ENCODE measurements at regions not wholly inside any gene's neighbourhood (a gene's known extent, or its start where the extent isn't known, plus 50 kb on each side); places are given as distances from the start of the nearest gene placed in this dataset.
"Not testable (repeated sequence)": the region's sequence is repeated elsewhere in the genome, so short reads cannot be mapped to it uniquely, and the experiment has no call there.

DNA sequence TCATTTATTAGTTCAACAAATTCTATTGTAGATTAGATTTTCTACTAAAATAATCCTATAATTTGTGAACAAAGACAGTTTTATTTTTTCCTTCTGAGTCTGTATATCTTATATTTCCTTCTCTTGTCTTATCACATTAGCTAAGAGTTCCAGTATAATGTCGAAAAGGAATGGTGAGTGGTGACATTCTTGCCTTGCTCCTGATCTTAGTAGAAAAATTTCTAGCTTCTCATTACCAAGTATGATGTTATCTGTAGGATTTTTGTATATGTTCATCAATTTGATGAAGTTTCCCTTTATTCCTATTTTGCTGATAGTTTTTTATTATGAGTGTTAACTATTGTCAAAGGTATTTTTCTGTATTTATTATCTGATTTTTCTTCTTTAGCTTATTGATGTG is 756.6 kb upstream of the BCHE start:
- no peaks in the 10 kb centered on the region for H3K36me3 ChIP-seq
- no peaks in the 10 kb centered on the region for H3K9me3 ChIP-seq
- H3K4me1 ChIP-seq, result no peaks in the 10 kb centered on the region
- H3K27ac ChIP-seq, result no peak overlapping the region
- no peak overlapping the region for H3K4me3 ChIP-seq
- intact Hi-C loops (cut with DNase I), result no loop called here
- no peaks in the 10 kb centered on the region for H3K27me3 ChIP-seq
- DNase-seq (ENCODE audit: extremely low spot score in 2 of 2), result no peak
- TF ChIP-seq POLR2A (IDR thresholded peaks at IDR 0.05), result no peak
- TF ChIP-seq, protein P1, sequence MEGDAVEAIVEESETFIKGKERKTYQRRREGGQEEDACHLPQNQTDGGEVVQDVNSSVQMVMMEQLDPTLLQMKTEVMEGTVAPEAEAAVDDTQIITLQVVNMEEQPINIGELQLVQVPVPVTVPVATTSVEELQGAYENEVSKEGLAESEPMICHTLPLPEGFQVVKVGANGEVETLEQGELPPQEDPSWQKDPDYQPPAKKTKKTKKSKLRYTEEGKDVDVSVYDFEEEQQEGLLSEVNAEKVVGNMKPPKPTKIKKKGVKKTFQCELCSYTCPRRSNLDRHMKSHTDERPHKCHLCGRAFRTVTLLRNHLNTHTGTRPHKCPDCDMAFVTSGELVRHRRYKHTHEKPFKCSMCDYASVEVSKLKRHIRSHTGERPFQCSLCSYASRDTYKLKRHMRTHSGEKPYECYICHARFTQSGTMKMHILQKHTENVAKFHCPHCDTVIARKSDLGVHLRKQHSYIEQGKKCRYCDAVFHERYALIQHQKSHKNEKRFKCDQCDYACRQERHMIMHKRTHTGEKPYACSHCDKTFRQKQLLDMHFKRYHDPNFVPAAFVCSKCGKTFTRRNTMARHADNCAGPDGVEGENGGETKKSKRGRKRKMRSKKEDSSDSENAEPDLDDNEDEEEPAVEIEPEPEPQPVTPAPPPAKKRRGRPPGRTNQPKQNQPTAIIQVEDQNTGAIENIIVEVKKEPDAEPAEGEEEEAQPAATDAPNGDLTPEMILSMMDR (IDR thresholded peaks at IDR 0.05), result no peak
- TF ChIP-seq POLR2AphosphoS5 (IDR thresholded peaks at IDR 0.05; ENCODE audit: insufficient read depth in 1 of 2, low read depth in 1 of 2), result no peak

DNA sequence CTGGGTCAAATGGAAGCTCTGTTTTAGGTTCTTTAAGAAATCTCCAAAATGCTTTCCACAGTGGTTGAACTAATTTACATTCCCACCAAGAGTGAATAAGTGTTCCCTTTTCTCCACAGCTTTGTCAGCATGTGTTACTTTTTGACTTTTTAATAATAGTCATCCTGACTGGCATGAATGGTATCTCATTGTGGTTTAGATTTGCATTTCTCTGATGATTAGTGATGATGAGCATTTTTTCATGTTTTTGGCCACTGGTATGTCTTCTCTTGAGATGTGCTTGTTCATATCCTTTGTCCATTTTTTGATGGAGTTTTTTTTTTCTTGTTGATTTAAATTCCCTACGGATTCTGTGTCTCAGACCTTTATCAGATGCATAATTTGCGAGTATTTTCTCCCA is 745.0 kb upstream of the BCHE start:
- no peaks in the 10 kb centered on the region for H3K9me3 ChIP-seq
- no peak overlapping the region for H3K4me3 ChIP-seq
- H3K27me3 ChIP-seq, result no peaks in the 10 kb centered on the region
- TF ChIP-seq POLR2AphosphoS5 (IDR thresholded peaks at IDR 0.05; ENCODE audit: insufficient read depth in 1 of 2, low read depth in 1 of 2) (no peak), POLR2A (IDR thresholded peaks at IDR 0.05) (no peak)
- TF ChIP-seq, protein P1 (IDR thresholded peaks at IDR 0.05), result no peak
- H3K27ac ChIP-seq, result no peak overlapping the region
- H3K4me1 ChIP-seq, result no peaks in the 10 kb centered on the region
- no peak for DNase-seq (ENCODE audit: extremely low spot score in 2 of 2)
- intact Hi-C loops (cut with DNase I), result no loop called here
- H3K36me3 ChIP-seq, result no peaks in the 10 kb centered on the region

DNA sequence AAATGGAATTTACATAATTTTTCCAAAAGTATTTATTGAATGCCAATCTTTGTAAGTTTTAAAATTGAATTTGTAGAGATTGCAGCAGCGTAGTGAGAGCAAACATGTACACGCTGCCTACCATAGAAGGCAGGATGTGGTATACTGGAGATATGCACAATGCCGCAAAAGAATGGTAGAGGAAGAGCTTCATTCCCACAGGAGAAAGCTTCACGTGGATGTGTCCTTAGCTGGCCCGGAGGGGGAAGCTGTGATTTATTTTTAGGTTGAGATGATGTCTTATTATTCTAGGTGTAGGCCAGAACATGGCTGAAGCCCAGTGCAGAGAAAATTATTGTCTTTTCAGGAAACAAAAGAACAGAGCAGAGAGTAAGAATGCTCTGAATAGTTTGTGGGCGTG is 743.3 kb upstream of the BCHE start:
- H3K9me3 ChIP-seq, result no peaks in the 10 kb centered on the region
- TF ChIP-seq POLR2A (IDR thresholded peaks at IDR 0.05), result no peak
- TF ChIP-seq POLR2AphosphoS5 (IDR thresholded peaks at IDR 0.05; ENCODE audit: insufficient read depth in 1 of 2, low read depth in 1 of 2), result no peak
- TF ChIP-seq, protein P1 (IDR thresholded peaks at IDR 0.05), result no peak
- no peak overlapping the region for H3K27ac ChIP-seq
- no peaks in the 10 kb centered on the region for H3K27me3 ChIP-seq
- no peak overlapping the region for H3K4me3 ChIP-seq
- no peaks in the 10 kb centered on the region for H3K4me1 ChIP-seq
- DNase-seq (ENCODE audit: extremely low spot score in 2 of 2), result no peak
- intact Hi-C loops (cut with DNase I), result no loop called here
- no peaks in the 10 kb centered on the region for H3K36me3 ChIP-seq

DNA sequence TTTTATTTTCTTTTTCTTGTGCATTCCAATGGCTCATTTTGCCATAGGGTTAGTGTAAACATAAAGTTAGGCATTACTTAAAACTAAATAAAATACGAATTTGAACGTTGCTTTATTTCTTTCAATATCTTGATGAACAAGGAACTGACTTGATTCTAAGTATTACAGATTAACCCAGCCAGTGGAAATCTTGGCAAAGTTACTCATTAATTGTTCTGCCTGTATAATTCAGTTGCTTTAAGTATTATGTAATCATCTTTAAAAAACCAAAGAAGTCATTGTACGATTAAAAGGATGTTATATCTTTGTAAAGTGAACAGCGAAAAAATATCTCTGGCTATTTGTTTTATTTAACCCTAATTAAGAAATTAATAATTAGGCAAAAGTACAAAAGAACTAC is 737.9 kb upstream of the BCHE start:
- H3K4me3 ChIP-seq, result no peak overlapping the region
- H3K27me3 ChIP-seq, result no peaks in the 10 kb centered on the region
- intact Hi-C loops (cut with DNase I), result no loop called here
- H3K27ac ChIP-seq, result no peak overlapping the region
- no peak for DNase-seq (ENCODE audit: extremely low spot score in 2 of 2)
- no peaks in the 10 kb centered on the region for H3K36me3 ChIP-seq
- H3K4me1 ChIP-seq, result no peaks in the 10 kb centered on the region
- no peaks in the 10 kb centered on the region for H3K9me3 ChIP-seq
- TF ChIP-seq POLR2AphosphoS5 (IDR thresholded peaks at IDR 0.05; ENCODE audit: insufficient read depth in 1 of 2, low read depth in 1 of 2) (no peak), POLR2A (IDR thresholded peaks at IDR 0.05) (no peak)
- TF ChIP-seq, protein P1 (IDR thresholded peaks at IDR 0.05), result no peak

DNA sequence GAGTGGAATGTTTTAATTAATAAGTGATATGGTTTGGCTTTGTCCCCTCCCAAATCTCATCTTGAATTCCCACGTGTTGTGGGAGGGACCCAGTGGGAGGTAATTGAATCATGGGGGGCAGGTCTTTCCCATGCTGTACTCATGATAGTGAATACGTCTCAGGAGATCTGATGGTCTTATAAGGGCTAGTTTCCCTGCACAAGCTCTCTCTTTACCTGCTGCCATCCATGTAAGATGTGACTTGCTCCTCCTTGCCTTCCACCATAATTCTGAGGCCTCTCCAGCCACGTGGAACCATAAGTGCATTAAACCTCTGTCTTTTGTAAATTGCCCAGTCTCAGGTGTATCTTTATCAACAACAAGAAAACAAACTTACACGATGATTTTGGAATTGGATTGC is 734.5 kb upstream of the BCHE start:
- intact Hi-C loops (cut with DNase I); DNase-seq (ENCODE audit: extremely low spot score in 2 of 2); H3K9me3 ChIP-seq; H3K4me3 ChIP-seq; H3K36me3 ChIP-seq; H3K27ac ChIP-seq; H3K4me1 ChIP-seq; H3K27me3 ChIP-seq: not testable (repeated sequence)

DNA sequence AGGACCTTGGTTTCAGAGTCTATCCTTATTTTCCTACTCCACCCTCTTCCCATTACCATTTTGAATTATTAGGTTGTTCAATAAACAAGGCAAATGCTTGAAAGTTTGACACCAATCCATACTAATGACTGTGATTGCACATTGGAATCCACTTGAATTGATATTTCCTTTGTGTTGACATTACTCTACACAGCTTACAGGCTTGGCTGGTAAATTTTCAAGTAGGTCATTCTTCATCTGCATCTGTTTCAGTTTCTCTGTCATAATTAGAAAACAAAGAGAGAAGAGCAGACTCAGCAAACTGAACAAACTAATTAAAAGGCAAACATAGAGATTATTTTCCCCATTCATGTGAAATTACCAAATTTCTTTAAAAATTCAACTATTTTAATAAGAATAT is 732.9 kb upstream of the BCHE start:
- intact Hi-C loops (cut with DNase I), result no loop called here
- Histone ChIP-seq H3K9me3 (no peaks in the 10 kb centered on the region), H3K27ac (no peak overlapping the region), H3K27me3 (no peaks in the 10 kb centered on the region), H3K4me3 (no peak overlapping the region), H3K4me1 (no peaks in the 10 kb centered on the region), H3K36me3 (no peaks in the 10 kb centered on the region)
- TF ChIP-seq POLR2AphosphoS5 (IDR thresholded peaks at IDR 0.05; ENCODE audit: insufficient read depth in 1 of 2, low read depth in 1 of 2) (no peak), POLR2A (IDR thresholded peaks at IDR 0.05) (no peak)
- TF ChIP-seq, protein P1 (IDR thresholded peaks at IDR 0.05), result no peak
- no peak for DNase-seq (ENCODE audit: extremely low spot score in 2 of 2)

Data from vagina (tissue), 2 donors.